ENCODE measurements at regions not wholly inside any gene's neighbourhood (a gene's known extent, or its start where the extent isn't known, plus 50 kb on each side); places are given as distances from the start of the nearest gene placed in this dataset.
"Not testable (repeated sequence)": the region's sequence is repeated elsewhere in the genome, so short reads cannot be mapped to it uniquely, and the experiment has no call there.

GRCh38 chr2:59816075-59816474 lies 737.4 kb downstream of the BCL11A start:
- no peaks in the 10 kb centered on the region for H3K9me3 ChIP-seq (replicated peaks; ENCODE audit: control insufficient read depth, insufficient read depth, low read length)
- no peaks in the 10 kb centered on the region for H3K27me3 ChIP-seq (replicated peaks in 1 of 2; ENCODE audit: control insufficient read depth in 2 of 2, insufficient read depth in 2 of 2, low read length in 1 of 2)
- no peaks in the 10 kb centered on the region for H3K4me1 ChIP-seq (ENCODE audit: control insufficient read depth, insufficient read depth, low read length)
- FAIRE-seq (no peak), DNase-seq (ENCODE audit: low read depth, low spot score) (no peak), ATAC-seq (no peak)
- no peak overlapping the region for H3K9ac ChIP-seq (ENCODE audit: control insufficient read depth, insufficient read depth, low read length)
- no peak overlapping the region for H3K27ac ChIP-seq (ENCODE audit: control insufficient read depth, insufficient read depth)
- H3K4me3 ChIP-seq: no peak overlapping the region
- H3K36me3 ChIP-seq (ENCODE audit: control insufficient read depth in 2 of 2, insufficient read depth in 2 of 2, low read length in 1 of 2): no peaks in the 10 kb centered on the region
- 94% methylated on average over 1 of the region's 1 CpG for WGBS (ENCODE audit: insufficient coverage, insufficient replicate concordance, low lambda C conversion rate, missing lambda C conversion rate)
- ChIA-PET RAD21 (ENCODE audit: unreplicated experiment) (no interaction called here), CTCF (no interaction called here), SMC1A (ENCODE audit: uncharacterized antibody, unreplicated experiment) (no interaction called here), POLR2A (no interaction called here)
- H2AFZ ChIP-seq (ENCODE audit: control insufficient read depth, low read depth, low read length): no peak overlapping the region
- in situ Hi-C loops (cut with MboI) (no loop called here), intact Hi-C loops (cut with micrococcal nuclease; ENCODE audit: unreplicated experiment) (no loop called here)
- no peak for TF ChIP-seq STAT1 (conservative IDR thresholded peaks at IDR 0.05)
- no peak for TF ChIP-seq E2F4 (IDR thresholded peaks at IDR 0.05; ENCODE audit: low read depth, low read length)
- TF ChIP-seq POLR2A (IDR thresholded peaks at IDR 0.05; ENCODE audit: low read depth, low read length): no peak
- no peak for TF ChIP-seq NFIC (IDR thresholded peaks at IDR 0.05; ENCODE audit: low read depth, low read length)
- no peak for TF ChIP-seq MYB (IDR thresholded peaks at IDR 0.05; ENCODE audit: borderline replicate concordance, low read depth, low read length)
- TF ChIP-seq SMAD1 (IDR thresholded peaks at IDR 0.05; ENCODE audit: low read depth, partially characterized antibody): no peak
- H4K20me1 ChIP-seq (ENCODE audit: control insufficient read depth, insufficient read depth): no peaks in the 10 kb centered on the region
- H3K79me2 ChIP-seq (ENCODE audit: control insufficient read depth, insufficient read depth, low read length): no peaks in the 10 kb centered on the region
- no TSS peak for BruUV-seq (replicated peaks)
- H3K4me2 ChIP-seq (ENCODE audit: control insufficient read depth, insufficient read depth): no peak overlapping the region

DNA sequence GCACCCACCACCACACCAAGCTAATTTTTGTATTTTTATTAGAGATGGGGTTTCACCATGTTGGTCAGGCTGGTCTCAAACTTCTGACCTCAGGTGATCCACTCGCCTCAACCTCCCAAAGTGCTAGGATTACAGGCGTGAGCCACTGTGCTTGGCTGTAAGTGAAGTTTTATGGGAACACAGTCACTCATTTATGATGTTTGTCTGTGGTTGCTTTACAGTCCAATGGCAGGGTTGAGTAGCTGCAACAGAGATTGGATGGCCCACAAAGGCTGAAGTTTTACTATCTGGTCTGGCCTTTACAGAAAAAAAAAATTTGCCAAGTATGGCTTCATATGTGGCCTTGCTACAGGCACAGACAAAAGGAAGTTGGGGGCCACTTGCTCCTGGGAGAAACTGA lies 743.2 kb downstream of the BCL11A start:
- H3K9ac ChIP-seq (ENCODE audit: control insufficient read depth, insufficient read depth, low read length); RAD21 ChIA-PET (ENCODE audit: unreplicated experiment); H3K27me3 ChIP-seq (replicated peaks in 1 of 2; ENCODE audit: control insufficient read depth in 2 of 2, insufficient read depth in 2 of 2, low read length in 1 of 2); ATAC-seq; H2AFZ ChIP-seq (ENCODE audit: control insufficient read depth, low read depth, low read length); BruUV-seq (replicated peaks); H3K9me3 ChIP-seq (replicated peaks; ENCODE audit: control insufficient read depth, insufficient read depth, low read length); H3K4me2 ChIP-seq (ENCODE audit: control insufficient read depth, insufficient read depth); FAIRE-seq; H3K36me3 ChIP-seq (ENCODE audit: control insufficient read depth in 2 of 2, insufficient read depth in 2 of 2, low read length in 1 of 2); DNase-seq (ENCODE audit: low read depth, low spot score); in situ Hi-C loops (cut with MboI); CTCF ChIA-PET; H3K4me3 ChIP-seq; intact Hi-C loops (cut with micrococcal nuclease; ENCODE audit: unreplicated experiment); H3K4me1 ChIP-seq (ENCODE audit: control insufficient read depth, insufficient read depth, low read length); SMC1A ChIA-PET (ENCODE audit: uncharacterized antibody, unreplicated experiment); H3K79me2 ChIP-seq (ENCODE audit: control insufficient read depth, insufficient read depth, low read length); H4K20me1 ChIP-seq (ENCODE audit: control insufficient read depth, insufficient read depth); H3K27ac ChIP-seq (ENCODE audit: control insufficient read depth, insufficient read depth): not testable (repeated sequence)
- POLR2A ChIA-PET: interaction anchor here (0.6 to 1.0 kb wide), 2 partner anchors 29 to 543 kb away, joined by 3 read pairs; no protein-coding TSS in a partner anchor
- 22% methylated on average over 2 of the region's 2 CpGs for WGBS (ENCODE audit: insufficient coverage, insufficient replicate concordance, low lambda C conversion rate, missing lambda C conversion rate)

Data from GM12878 (cell line).